SK-N-SH (cell line): ENCODE measurements at regions not wholly inside any gene's neighbourhood (a gene's known extent, or its start where the extent isn't known, plus 50 kb on each side); places are given as distances from the start of the nearest gene placed in this dataset.

ENCODE experiments used
- CTCF ChIA-PET: fragments of 300-600, 350-600 bp; formaldehyde crosslinking; extraction: SDS; loops from one replicate; lab custom pipeline; 2021; lab: Yijun Ruan, JAX
- POLR2A ChIA-PET: fragments of 350-600 bp; sonication (Branson Sonifier 250); formaldehyde crosslinking; extraction: SDS; loops from one replicate; lab custom pipeline; 2020; ENCODE audit warnings: antibody characterized with exemption, inconsistent platforms; lab: Yijun Ruan, JAX
- DNase-seq: peaks from one replicate; pipeline ENCODE4 v3.0.0; 2012
- H2AFZ ChIP-seq: fragments of 200-600 bp; sonication (generic); 2 replicates; pipeline ENCODE4 v1.8.1; 2016; ENCODE audit warnings: antibody characterized with exemption, mild to moderate bottlenecking, low read depth
- H3F3A ChIP-seq: fragments of 200-600 bp; sonication (generic); replicated peaks from 2 replicates; pipeline ENCODE3; 2016; ENCODE audit warnings: antibody characterized with exemption, mild to moderate bottlenecking; ENCODE audit not compliant: insufficient read depth
- H3K27ac ChIP-seq, 2 experiments: fragments of 200-500 bp in 1 of 2; fragments of 200-600 bp in 1 of 2; sonication (Bioruptor generic) in 1 of 2; sonication (generic), shearing (Covaris generic) in 1 of 2; 2 replicates each; pipeline versions ENCODE4 v1.5.1 to v1.6.1; 2014 to 2016; ENCODE audit warnings: low read depth in 2 of 2, inconsistent platforms in 1 of 2, low read length in 1 of 2, mild to moderate bottlenecking in 1 of 2, mixed read lengths in 1 of 2
- H3K27me3 ChIP-seq: fragments of 200-600 bp; sonication (generic), shearing (Covaris generic); 2 replicates; pipeline ENCODE4 v1.6.1; 2016; ENCODE audit warnings: mixed run types; ENCODE audit not compliant: insufficient read depth
- H3K36me3 ChIP-seq, 2 experiments: fragments of 200-500 bp in 1 of 2; fragments of 200-600 bp in 1 of 2; sonication (Bioruptor generic) in 1 of 2; sonication (generic) in 1 of 2; replicated peaks in 1 of 2; 2 replicates each; pipeline versions ENCODE3 to v1.5.1; 2014 to 2016; ENCODE audit warnings: low read length in 1 of 2, mild to moderate bottlenecking in 1 of 2; ENCODE audit not compliant: insufficient read depth in 2 of 2, control insufficient read depth in 1 of 2
- H3K4me1 ChIP-seq, 2 experiments: fragments of 200-500 bp in 1 of 2; fragments of 200-600 bp in 1 of 2; sonication (Bioruptor generic) in 1 of 2; sonication (generic), shearing (Covaris generic) in 1 of 2; 2 replicates each; pipeline versions ENCODE4 v1.5.1 to v1.6.1; 2014 to 2016; ENCODE audit warnings: low read depth in 1 of 2, low read length in 1 of 2, mixed run types in 1 of 2; ENCODE audit not compliant: insufficient read depth in 2 of 2, control insufficient read depth in 1 of 2
- H3K4me2 ChIP-seq: fragments of 200-600 bp; sonication (generic), shearing (Covaris generic); 2 replicates; pipeline ENCODE4 v1.6.1; 2017; ENCODE audit warnings: mixed run types
- H3K4me3 ChIP-seq, 2 experiments: fragments of 200-500 bp in 1 of 2; fragments of 200-600 bp in 1 of 2; sonication (Bioruptor generic) in 1 of 2; sonication (generic), shearing (Covaris generic) in 1 of 2; 2 replicates each; pipeline versions ENCODE4 v1.5.1 to v1.8.1; 2014 to 2016; ENCODE audit warnings: low read depth in 2 of 2, inconsistent platforms in 1 of 2, low read length in 1 of 2, mild to moderate bottlenecking in 1 of 2, mixed read lengths in 1 of 2, moderate library complexity in 1 of 2
- H3K79me2 ChIP-seq: fragments of 200-600 bp; sonication (generic); 2 replicates; pipeline ENCODE4 v1.8.1; 2017; ENCODE audit warnings: mild to moderate bottlenecking; ENCODE audit not compliant: insufficient read depth
- H3K9ac ChIP-seq: fragments of 200-600 bp; sonication (generic); 2 replicates; pipeline ENCODE4 v1.6.1; 2017; ENCODE audit warnings: mixed run types
- H3K9me2 ChIP-seq: fragments of 200-600 bp; sonication (generic); 2 replicates; pipeline ENCODE4 v1.6.1; 2017; ENCODE audit warnings: mixed run types
- H3K9me3 ChIP-seq: fragments of 200-600 bp; sonication (generic); 2 replicates; pipeline ENCODE4 v1.6.1; 2017; ENCODE audit warnings: mixed run types, mild to moderate bottlenecking, moderate library complexity
- H4K20me1 ChIP-seq: fragments of 200-600 bp; sonication (generic); 2 replicates; pipeline ENCODE4 v1.6.1; 2017; ENCODE audit warnings: mild to moderate bottlenecking, mixed run types; ENCODE audit not compliant: insufficient read depth
- EZH2phosphoT487 ChIP-seq: fragments of 200-600 bp; sonication (generic); IDR thresholded peaks from 2 replicates; pipeline ENCODE4 v1.6.1; 2017; ENCODE audit warnings: low read depth, mixed run types, mild to moderate bottlenecking, antibody characterized with exemption, moderate library complexity, borderline replicate concordance
- GABPA ChIP-seq: IDR thresholded peaks from 2 replicates; pipeline ENCODE4 v1.4.0; 2012; ENCODE audit warnings: low read depth, mild to moderate bottlenecking
- IRF3 ChIP-seq: fragments of 150-350 bp; IDR thresholded peaks from 2 replicates; pipeline ENCODE4 v1.6.1; 2016; ENCODE audit warnings: mild to moderate bottlenecking, low read depth, low read length
- MAX ChIP-seq: IDR thresholded peaks from 2 replicates; pipeline ENCODE4 v1.4.0; 2012; ENCODE audit warnings: low read depth
- MEF2A ChIP-seq: IDR thresholded peaks from 2 replicates; pipeline ENCODE4 v1.4.0; 2012; ENCODE audit warnings: low read depth, borderline replicate concordance
- MXI1 ChIP-seq: IDR thresholded peaks from 2 replicates; pipeline ENCODE4 v1.6.1; 2012; ENCODE audit warnings: mild to moderate bottlenecking, low read depth, low read length, improper control_type of control experiment
- NFIC ChIP-seq: IDR thresholded peaks from 2 replicates; pipeline ENCODE4 v1.4.0; 2012; ENCODE audit warnings: borderline replicate concordance
- NRF1 ChIP-seq: IDR thresholded peaks from 2 replicates; pipeline ENCODE4 v1.6.1; 2012; ENCODE audit warnings: low read depth, mild to moderate bottlenecking, low read length
- POLR2AphosphoS5 ChIP-seq: IDR thresholded peaks from 2 replicates; pipeline ENCODE4 v1.6.1; 2012; ENCODE audit warnings: low read depth, low read length
- RAD21 ChIP-seq: IDR thresholded peaks from 2 replicates; pipeline ENCODE4 v1.6.1; 2012; ENCODE audit warnings: mild to moderate bottlenecking, low read length
- RCOR1 ChIP-seq: fragments of 150-350 bp; IDR thresholded peaks from 2 replicates; pipeline ENCODE4 v1.6.1; 2017; ENCODE audit warnings: antibody characterized with exemption, low read length
- REST ChIP-seq: IDR thresholded peaks from 2 replicates; pipeline ENCODE4 v1.6.1; 2012; ENCODE audit warnings: mild to moderate bottlenecking, low read depth, low read length, moderate library complexity
- RXRA ChIP-seq: IDR thresholded peaks from 2 replicates; pipeline ENCODE4 v1.4.0; 2012; ENCODE audit warnings: low read depth, mild to moderate bottlenecking, borderline replicate concordance
- SMC3 ChIP-seq: IDR thresholded peaks from 2 replicates; pipeline ENCODE4 v1.6.1; 2012; ENCODE audit warnings: low read depth, low read length, improper control_type of control experiment
- TAF1 ChIP-seq: IDR thresholded peaks from 2 replicates; pipeline ENCODE4 v1.6.1; 2012; ENCODE audit warnings: low read depth, mild to moderate bottlenecking, low read length, moderate library complexity, borderline replicate concordance
- TEAD4 ChIP-seq: IDR thresholded peaks from 2 replicates; pipeline ENCODE4 v1.4.0; 2012; ENCODE audit warnings: mild to moderate bottlenecking, borderline replicate concordance; ENCODE audit not compliant: insufficient read depth
- YY1 ChIP-seq: IDR thresholded peaks from 2 replicates; pipeline ENCODE4 v1.4.0; 2012; ENCODE audit warnings: low read depth, mild to moderate bottlenecking
- ZBTB33 ChIP-seq: IDR thresholded peaks from 2 replicates; pipeline ENCODE4 v1.4.0; 2012; ENCODE audit warnings: low read depth, borderline replicate concordance
- WGBS: methylation state at CpG from one replicate; pipeline ENCODE4 v1.1.6; 2017; ENCODE audit warnings: low lambda C conversion rate; 5-methylcytosine and 5-hydroxymethylcytosine counted together

- TF ChIP-seq MEF2A (no peak), NRF1 (no peak), EZH2phosphoT487 (no peak), TEAD4 (no peak), NFIC (no peak), GABPA (no peak), MAX (no peak), RXRA (no peak), TAF1 (no peak), RAD21 (no peak)
- 92% methylated on average over 2 of the region's 2 CpGs for WGBS
- no peaks in the 10 kb centered on the region for H3K27me3 ChIP-seq
These were observed 226.8 kb downstream of the SKIDA1 start for GRCh38 chr10:21298701-21299100.

GRCh38 chr10:21297603-21298383 is 227.7 kb downstream of the SKIDA1 start:
- H3K9me3 ChIP-seq = no peaks in the 10 kb centered on the region
- TF ChIP-seq IRF3 (no peak), YY1 (no peak), MXI1 (no peak), ZBTB33 (no peak), NRF1 (no peak), MEF2A (no peak), MAX (no peak), POLR2AphosphoS5 (no peak), RCOR1 (no peak), REST (no peak), SMC3 (no peak)
- TF ChIP-seq, all 33 proteins: peak for 0
- peaks cover 2 to 12% of the 10 kb centered on the region in 2 experiments for H3K4me1 ChIP-seq
- H2AFZ ChIP-seq = no peak overlapping the region
- ChIA-PET CTCF (interaction anchor here (1.0 kb wide), 1 partner anchor 19 kb away, joined by 3 read pairs; no protein-coding TSS in a partner anchor), POLR2A (no interaction called here)
- no peaks in the 10 kb centered on the region for H4K20me1 ChIP-seq
- peaks cover 9% of the 10 kb centered on the region for H3F3A ChIP-seq
- H3K79me2 ChIP-seq = no peaks in the 10 kb centered on the region
- H3K4me3 ChIP-seq = no peak overlapping the region
- no peaks in the 10 kb centered on the region for H3K9me2 ChIP-seq
- H3K27me3 ChIP-seq = no peaks in the 10 kb centered on the region
- 87% methylated on average over 6 of the region's 6 CpGs for WGBS
- H3K9ac ChIP-seq = no peak overlapping the region
- no peaks in the 10 kb centered on the region for H3K36me3 ChIP-seq
- H3K27ac ChIP-seq = no peak overlapping the region
- H3K4me2 ChIP-seq = no peak overlapping the region
- DNase-seq = no peak

More at GRCh38 chr10:21298701-21299100, 226.8 kb downstream of the SKIDA1 start:
- Histone ChIP-seq H2AFZ (no peak overlapping the region), H3K27ac (no peak overlapping the region), H3K79me2 (no peaks in the 10 kb centered on the region), H3K9ac (no peak overlapping the region), H3K9me2 (no peaks in the 10 kb centered on the region), H3K4me1 (peaks cover 2 to 6% of the 10 kb centered on the region in 2 experiments; a peak in 3 of 4 replicates), H3K9me3 (no peaks in the 10 kb centered on the region), H3K4me3 (no peak overlapping the region), H3K4me2 (no peak overlapping the region), H3F3A (no peaks in the 10 kb centered on the region), H4K20me1 (no peaks in the 10 kb centered on the region), H3K36me3 (no peaks in the 10 kb centered on the region)
- no peak for DNase-seq
- CTCF ChIA-PET = interaction anchor here (1.0 kb wide), 1 partner anchor 20 kb away, joined by 3 read pairs; no protein-coding TSS in a partner anchor
- POLR2A ChIA-PET = no interaction called here
